DND-41 (cell line): ENCODE measurements at regions not wholly inside any gene's neighbourhood (a gene's known extent, or its start where the extent isn't known, plus 50 kb on each side); places are given as distances from the start of the nearest gene placed in this dataset.

Experiments used
- CTCF ChIP-seq: IDR thresholded peaks from 2 replicates; pipeline ENCODE4 v1.5.1; 2012; ENCODE audit warnings: borderline replicate concordance, low read length, moderate library complexity, mild to moderate bottlenecking; ENCODE audit not compliant: poor library complexity, severe bottlenecking; ENCODE audit errors: extremely low read depth
- EZH2 ChIP-seq: IDR thresholded peaks from 3 replicates; pipeline ENCODE4 v1.6.1; 2012; ENCODE audit warnings: borderline replicate concordance, low read depth, mild to moderate bottlenecking, moderate library complexity, low read length, inconsistent platforms; ENCODE audit not compliant: severe bottlenecking

GRCh38 chrX:150213481-150214030 lies 149.6 kb upstream of the MAMLD1 start:
- TF ChIP-seq CTCF (no peak), EZH2 (no peak)
